Inflammatory macrophage treated with lipopolysaccharide for 4 hours (primary cell): ENCODE measurements at regions not wholly inside any gene's neighbourhood (a gene's known extent, or its start where the extent isn't known, plus 50 kb on each side); places are given as distances from the start of the nearest gene placed in this dataset.
A peak's percentile ranks its signal among the peaks of the same experiment; 100 is the strongest.
"Not testable (repeated sequence)": the region's sequence is repeated elsewhere in the genome, so short reads cannot be mapped to it uniquely, and the experiment has no call there.

Experiments
- DNase-seq: peaks from one replicate; pipeline ENCODE4 v3.0.0-alpha.2; 2020

DNA sequence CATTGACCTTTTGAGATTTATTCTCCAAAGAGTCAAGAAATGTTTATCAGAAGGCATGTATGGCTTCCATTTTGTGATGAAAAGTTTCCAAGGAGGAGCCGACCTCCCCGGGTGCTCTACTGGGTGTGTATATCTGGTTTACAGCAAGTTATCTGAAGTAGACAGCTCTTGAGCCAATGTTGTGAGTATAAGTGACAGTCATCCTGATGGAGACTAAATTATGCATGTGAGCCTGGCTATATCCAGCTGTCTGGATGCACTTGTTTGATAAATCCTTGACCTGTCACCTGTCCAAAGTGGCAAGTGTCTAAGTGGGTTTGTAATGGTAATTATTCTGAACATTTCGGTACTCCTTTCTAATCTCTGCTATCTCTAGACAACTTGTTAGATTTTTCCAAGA lies 142.2 kb downstream of the NR2F2 start:
- DNase-seq: no peak

GRCh38 chr15:96473556-96473955 lies 143.1 kb downstream of the NR2F2 start:
- no peak for DNase-seq

DNA sequence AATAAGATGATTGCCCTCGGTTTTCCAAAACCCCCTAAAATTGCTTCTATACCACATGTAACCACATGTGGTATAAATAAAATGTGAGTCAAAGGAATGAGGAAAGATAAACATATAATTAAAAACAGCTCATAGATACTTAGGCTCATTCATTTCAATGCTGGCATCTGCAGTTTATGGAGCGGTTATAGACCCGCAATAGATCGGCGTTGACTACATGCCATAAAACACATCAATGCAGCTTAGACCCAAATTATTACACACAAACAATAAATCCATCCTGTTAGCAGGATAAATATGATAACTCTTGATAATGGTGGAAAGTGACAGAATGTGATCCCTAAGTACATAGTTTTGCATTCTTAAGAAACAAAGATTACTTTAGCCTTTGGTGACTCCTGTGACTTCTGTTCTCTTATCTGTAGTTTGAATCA lies 143.7 kb downstream of the NR2F2 start:
- DNase-seq: no peak

DNA sequence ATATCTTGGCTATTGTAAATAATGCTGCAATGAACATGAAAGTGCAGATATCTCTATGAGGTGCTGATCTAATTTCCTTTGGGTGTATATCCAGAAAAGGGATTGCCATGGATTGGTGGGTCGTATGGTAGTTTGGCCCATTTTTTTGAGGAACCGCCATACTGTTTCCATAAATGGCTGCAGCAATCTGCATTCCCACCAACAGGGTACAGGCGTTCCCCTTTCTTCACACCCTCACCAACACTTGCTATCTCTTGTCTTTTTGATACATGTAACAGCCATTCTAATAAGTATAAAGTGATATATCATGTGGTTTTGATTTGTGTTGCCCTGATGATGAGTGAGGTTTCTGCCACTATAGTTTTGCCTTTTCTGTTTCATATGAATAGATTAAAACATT lies 146.7 kb downstream of the NR2F2 start:
- DNase-seq: no peak

GRCh38 chr15:96484412-96484811 lies 153.9 kb downstream of the NR2F2 start:
- not testable (repeated sequence) for DNase-seq

GRCh38 chr15:96484830-96485229 lies 154.3 kb downstream of the NR2F2 start:
- no peak for DNase-seq

DNA sequence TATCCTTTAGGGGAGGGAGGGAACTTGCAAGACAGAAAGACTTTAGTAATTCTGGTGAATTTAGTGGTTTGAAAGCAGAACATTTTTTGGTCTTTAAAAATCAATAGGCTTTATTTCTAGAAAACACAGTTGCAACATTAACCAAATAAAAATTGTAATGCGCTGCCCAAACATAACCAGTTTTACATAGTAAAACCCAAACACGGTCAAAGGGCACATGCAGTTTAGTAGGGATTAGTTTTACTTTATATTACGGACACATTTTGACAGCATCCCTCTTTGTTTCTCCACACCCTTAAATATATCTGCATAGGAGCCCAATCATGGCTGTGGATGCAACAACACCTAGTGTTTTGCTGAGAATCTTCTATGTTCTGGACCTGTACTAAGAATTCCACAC lies 156.7 kb downstream of the NR2F2 start:
- DNase-seq: no peak

DNA sequence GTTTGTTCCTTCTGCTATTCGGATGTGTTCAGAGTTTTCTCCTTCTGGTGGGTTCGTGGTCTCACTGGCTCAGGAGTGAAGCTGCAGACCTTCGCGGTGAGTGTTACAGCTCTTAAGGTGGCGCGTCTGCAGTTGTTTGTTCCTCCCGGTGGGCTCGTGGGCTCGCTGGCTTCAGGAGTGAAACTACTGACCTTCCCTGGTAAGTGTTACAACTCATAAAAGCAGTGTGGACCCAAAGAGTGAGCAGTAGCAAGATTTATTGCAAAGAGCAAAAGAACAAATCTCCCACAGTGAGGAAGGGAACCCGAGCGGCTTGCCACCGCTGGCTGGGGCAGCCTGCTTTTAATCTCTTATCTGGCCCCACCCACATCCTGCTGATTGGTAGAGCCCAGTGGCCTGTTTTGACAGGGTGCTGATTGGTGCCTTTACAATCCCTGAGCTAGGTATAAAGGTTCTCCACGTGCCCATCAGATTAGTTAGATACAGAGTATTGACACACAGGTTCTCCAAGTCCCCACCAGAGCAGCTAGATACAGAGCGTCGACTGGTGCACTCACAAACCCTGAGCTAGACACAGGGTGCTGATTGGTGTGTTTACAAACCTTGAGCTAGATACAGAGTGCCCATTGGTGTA lies 160.7 kb downstream of the NR2F2 start:
- not testable (repeated sequence) for DNase-seq

DNA sequence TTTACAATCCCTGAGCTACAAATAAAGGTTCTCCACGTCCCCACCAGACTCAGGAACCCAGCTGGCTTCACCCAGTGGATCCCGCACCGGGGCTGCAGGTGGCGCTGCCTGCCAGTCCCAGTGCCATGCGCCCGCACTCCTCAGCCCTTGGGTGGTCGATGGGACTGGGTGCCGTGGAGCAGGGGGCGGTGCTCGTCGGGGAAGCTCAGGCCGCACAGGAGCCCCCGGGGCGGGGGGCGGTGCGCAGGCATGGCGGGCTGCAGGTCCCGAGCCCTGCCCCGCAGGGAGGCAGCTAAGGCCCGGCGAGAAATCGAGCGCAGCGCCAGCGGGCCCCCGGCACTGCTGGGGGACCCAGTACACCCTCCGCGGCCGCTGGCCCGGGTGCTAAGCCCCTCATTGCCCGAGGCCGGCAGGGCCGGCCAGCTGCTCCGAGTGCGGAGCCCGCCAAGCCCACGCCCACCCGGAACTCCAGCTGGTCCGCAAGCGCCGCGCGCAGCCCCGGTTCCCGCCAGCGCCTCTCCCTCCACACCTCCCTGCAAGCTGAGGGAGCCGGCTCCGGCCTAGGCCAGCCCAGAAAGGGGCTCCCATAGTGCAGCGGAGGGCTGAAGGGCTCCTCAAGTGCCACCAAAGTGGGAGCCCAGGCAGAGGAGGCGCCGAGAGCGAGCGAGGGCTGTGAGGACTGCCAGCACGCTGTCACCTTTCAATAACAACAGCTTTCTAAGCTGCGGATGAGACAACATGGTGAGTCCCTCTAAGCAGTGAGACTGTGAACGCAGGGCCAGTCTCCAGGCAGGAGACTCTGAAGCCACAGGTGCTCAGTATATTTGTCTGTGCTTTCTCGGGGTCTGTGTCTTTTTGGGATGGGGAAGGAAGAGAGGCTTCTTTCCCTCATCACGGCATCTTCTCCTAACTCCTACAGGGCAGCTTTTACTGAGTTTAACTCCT lies 161.5 kb downstream of the NR2F2 start:
- DNase-seq: not testable (repeated sequence)

DNA sequence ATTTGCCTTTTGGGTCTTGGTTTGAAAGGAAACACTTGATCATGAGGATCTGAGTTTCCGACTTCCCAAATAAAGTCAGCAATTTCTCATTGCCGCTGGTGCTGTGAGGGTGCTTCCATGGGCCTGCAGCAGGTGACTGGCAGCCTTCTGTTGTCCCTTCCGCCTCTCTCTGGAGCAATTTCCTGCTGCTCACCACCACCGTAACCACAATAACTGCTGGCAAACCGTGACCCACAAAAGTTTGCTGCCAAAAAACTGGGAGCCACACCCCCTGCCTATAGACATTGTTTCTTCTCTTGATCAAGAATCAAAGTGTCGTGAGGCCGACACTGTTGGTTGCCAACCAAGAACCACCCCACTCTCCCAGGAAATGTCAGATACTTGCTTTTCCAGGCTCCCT lies 164.0 kb downstream of the NR2F2 start:
- peak; percentile 1 for DNase-seq

DNA sequence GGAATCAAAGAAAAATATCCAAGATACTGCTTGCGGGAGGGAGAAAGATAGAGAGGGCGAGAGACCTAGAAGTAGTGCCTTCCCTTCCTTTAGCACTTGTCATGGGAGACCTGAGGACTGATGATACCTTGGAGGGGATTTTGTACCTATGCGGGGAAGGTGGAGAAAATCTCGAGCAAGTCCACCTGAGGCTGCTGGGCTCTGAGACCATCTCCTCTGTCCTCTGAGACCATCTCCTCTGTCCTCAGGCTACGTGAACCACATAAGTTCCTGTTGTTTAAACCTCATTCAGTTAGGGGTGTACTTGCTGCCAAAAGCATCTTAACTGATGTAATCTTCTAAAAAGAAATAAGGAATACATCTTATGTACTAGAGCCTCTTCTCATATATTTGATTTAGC lies 164.9 kb downstream of the NR2F2 start:
- no peak for DNase-seq

- no peak for DNase-seq
Observed at GRCh38 chr15:96497951-96498350, 167.5 kb downstream of the NR2F2 start.

- DNase-seq: peak; percentile 10
Observed at GRCh38 chr15:96500508-96500907, 170.0 kb downstream of the NR2F2 start.

DNA sequence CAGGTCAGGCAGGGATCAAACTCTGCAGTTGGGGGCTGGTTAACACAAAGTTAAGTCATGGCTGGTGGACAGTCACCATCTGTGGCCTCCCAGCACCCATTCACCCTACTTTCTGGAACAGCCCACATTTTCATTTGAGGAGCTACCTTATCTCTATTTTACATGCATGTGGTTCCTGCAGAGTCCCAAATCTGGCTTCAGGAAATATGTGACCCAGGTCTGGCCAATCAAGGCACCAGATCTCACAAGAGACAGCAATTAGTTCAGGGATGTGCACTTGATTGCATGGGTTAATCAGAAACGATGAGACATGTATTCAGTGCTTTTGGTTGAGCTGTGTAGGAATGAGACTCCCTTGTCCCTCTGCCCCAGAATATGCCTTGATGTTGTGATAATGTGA lies 170.9 kb downstream of the NR2F2 start:
- no peak for DNase-seq

- no peak for DNase-seq
Observed at GRCh38 chr15:96502196-96502595, 171.7 kb downstream of the NR2F2 start.

GRCh38 chr15:96503276-96503675 lies 172.8 kb downstream of the NR2F2 start:
- no peak for DNase-seq

DNA sequence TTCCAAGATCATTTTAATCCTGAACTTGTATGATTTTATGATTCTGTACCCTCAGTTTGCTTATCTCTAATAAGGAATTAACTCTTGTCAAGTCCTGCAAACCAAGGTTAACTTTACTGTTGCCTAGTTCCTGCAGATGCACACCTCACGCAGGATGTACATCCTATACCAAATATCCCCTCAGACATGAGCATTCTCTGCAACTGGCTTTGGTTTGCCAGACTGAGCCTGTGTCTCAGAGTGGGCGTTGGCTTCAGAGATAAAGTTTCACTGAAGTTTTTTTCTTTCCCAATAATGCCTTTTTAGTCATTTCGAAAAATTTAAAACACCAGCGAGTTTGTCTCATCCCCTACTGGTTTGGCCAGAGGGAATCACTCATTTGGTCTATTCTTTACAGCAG lies 173.9 kb downstream of the NR2F2 start:
- no peak for DNase-seq

DNA sequence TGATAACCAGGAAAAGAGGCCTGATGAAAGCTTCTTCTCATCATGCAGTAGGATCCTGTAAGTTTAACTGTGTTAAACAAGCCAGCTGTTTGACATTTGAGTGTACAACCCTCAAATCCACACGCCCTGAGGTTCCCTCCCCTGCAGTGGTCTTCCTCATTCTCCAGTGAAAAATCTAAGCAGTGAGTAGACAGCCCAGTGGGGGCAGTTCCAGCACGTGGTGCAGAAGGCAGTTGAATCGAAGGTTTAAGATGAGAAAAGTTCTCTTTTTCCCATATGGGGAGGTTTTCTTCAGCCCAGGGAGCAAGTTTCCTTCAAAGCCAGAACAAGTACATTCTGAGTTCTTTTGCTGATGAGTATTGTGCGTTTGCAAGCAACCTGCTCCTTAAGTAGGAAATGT lies 174.5 kb downstream of the NR2F2 start:
- DNase-seq: no peak

DNA sequence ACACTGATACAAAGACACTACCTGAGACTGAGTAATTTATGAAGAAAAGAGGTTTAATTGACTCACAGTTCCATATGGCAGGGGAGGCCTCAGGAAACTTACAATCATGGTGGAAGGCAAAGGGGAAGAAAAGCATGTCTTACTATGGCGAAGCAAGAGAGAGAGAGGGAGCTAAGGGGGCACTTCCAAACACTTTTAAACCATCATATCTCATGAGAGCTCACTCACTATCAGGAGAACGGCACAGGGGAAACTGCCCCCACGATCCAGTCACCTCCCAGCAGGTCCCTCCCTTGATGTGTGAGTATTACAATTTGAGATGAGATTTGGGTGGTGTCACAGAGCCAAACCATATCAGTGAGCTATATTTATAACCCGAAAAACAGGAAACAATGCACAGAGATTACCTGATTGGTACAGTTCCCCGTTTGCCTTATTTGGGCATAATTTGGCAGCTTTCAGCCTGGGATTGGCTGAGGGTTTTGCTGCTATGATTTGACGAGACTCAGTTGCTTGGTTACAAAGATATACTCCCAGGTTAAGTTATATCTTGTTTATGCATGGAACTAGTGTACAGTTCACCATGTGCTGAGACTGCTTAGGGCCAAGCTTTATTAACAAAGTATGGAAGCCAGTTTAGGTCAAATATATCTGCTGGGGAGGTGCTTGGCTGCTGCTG lies 184.2 kb downstream of the NR2F2 start:
- no peak for DNase-seq

DNA sequence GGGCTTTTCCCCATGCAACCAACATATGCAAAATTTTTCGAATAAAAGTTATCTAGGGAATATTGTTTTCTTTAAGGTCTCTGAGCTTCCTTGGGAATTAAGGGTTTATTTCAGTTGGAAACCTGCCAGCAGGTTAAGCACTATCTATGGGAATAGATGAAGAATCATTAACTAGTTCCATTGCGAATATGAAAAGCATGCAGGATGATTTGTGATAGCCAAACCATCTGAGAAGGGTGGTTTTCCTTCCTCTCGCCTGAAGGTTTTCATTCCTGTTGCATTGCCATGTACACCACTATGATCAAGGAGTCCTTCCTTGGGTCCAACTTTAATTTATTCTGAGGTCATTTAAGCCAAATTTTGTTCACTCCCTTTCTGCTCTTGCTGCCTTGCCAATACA lies 184.9 kb downstream of the NR2F2 start:
- DNase-seq: no peak

GRCh38 chr15:96521386-96521785 lies 190.9 kb downstream of the NR2F2 start:
- DNase-seq: no peak

DNA sequence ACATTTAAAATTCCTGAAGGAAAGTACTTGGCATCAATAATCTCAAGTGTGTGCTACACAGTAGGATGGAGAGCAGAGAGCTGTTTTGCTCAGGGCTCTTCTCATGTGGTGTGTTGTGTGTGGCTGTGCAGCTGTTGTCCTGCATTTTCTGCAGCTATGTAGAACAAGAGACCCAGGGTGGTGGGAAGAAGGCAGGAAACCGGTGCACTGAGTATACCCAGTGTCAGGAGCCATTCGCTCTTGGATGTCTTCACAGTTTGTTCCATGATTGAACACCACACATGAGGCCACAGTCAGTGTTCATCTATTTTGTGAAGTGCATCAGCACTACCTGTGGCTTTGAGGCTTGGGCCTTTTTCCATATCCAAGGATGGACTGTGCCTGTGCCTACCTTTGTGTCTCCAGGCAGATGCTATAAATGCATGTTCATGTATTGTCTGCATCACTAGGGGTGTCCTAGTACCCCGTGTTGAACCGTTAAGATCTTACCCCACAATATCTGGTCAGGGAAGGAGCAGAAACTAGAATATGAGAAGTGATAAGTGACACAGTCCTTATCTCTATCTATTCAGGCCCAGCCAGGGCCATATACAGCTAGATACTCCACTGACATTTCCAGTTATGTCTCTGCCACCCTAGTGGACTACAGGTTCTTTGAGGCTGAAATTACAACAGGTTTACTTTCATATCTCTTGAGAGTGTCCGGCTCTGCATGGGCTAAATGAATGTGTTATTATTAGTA lies 194.3 kb downstream of the NR2F2 start:
- no peak for DNase-seq

DNA sequence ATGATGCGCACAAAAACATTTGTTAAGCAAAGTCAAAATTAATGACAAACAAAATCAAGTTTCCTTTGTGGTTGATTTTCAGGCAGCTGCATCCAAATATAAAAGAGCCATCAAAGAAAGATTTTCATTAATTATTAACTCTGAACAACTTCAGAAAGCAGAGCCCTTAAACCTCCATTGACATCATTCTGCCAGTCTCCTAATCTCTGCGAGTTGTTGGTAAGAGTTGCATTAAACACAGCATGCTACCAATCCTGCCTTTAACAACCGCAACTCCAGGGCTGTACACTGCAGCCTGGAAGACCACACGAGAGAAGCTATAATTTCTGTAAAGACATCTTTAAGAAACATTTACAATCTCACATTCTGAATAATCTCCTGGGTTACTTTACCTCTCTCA lies 204.6 kb downstream of the NR2F2 start:
- no peak for DNase-seq
